GM06990 (cell line): ENCODE measurements at regions not wholly inside any gene's neighbourhood (a gene's known extent, or its start where the extent isn't known, plus 50 kb on each side); places are given as distances from the start of the nearest gene placed in this dataset.

Experiments used
- DNase-seq: peaks from one replicate; pipeline ENCODE4 v3.0.0-alpha.2; 2011; ENCODE audit not compliant: insufficient read length; ENCODE audit errors: extremely low read depth
- H3K27me3 ChIP-seq: replicated peaks from 2 replicates; pipeline ENCODE4 v1.6.0; 2011; ENCODE audit warnings: low read length; ENCODE audit not compliant: control insufficient read depth, insufficient read depth
- H3K36me3 ChIP-seq: 2 replicates; pipeline ENCODE4 v1.5.1; 2011; ENCODE audit warnings: low read length; ENCODE audit not compliant: control insufficient read depth, insufficient read depth
- H3K4me3 ChIP-seq: replicated peaks from 2 replicates; pipeline ENCODE4 v1.5.1; 2011; ENCODE audit warnings: low read depth, mild to moderate bottlenecking, control low read depth, low read length
- TF ChIP-seq, protein P1 (sequence below): IDR thresholded peaks from 2 replicates; pipeline ENCODE4 v1.5.1; 2011; ENCODE audit warnings: low read length, control low read depth, mild to moderate bottlenecking, inconsistent platforms; ENCODE audit not compliant: insufficient read depth, poor library complexity, severe bottlenecking

DNA sequence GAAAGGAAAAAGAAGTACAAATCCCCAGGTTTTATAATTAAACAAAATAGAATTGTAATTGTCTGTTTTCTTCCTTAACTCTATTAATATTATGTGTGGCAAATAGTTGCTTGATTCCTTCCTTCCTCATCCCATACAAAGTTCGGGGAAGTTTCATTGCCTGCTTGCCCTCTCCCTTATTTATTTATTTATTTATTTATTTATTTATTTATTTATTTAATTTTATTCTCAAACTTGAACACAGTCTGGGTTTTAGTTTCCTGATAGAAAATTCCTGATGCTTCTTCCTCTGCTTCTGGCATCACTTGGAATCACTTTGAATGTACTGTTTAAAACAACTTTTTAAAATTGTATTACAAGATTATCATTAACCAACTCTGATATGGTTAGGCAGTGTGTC, 145.8 kb upstream of the SOX5 start:
- Histone ChIP-seq H3K36me3 (no peaks in the 10 kb centered on the region), H3K4me3 (no peak overlapping the region), H3K27me3 (no peaks in the 10 kb centered on the region)
- TF ChIP-seq, protein P1, sequence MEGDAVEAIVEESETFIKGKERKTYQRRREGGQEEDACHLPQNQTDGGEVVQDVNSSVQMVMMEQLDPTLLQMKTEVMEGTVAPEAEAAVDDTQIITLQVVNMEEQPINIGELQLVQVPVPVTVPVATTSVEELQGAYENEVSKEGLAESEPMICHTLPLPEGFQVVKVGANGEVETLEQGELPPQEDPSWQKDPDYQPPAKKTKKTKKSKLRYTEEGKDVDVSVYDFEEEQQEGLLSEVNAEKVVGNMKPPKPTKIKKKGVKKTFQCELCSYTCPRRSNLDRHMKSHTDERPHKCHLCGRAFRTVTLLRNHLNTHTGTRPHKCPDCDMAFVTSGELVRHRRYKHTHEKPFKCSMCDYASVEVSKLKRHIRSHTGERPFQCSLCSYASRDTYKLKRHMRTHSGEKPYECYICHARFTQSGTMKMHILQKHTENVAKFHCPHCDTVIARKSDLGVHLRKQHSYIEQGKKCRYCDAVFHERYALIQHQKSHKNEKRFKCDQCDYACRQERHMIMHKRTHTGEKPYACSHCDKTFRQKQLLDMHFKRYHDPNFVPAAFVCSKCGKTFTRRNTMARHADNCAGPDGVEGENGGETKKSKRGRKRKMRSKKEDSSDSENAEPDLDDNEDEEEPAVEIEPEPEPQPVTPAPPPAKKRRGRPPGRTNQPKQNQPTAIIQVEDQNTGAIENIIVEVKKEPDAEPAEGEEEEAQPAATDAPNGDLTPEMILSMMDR = no peak
- no peak for DNase-seq

DNA sequence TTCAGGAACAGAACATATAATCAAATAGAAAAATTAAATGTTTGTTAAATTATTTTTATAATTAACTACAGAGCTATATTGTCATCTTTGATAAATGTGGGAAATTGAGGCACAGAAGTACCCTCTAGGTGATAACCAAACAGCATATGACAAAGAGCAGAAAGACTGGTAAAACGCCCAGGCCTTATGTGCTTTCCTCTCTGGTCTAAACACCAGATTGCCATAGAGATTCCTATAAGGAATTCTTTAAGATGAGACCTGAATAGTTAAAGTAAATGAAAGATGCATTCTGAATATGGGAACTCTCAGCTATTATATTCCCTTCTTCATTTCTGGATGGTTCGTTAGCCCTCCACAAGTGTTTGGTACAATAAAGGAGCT, 140.0 kb upstream of the SOX5 start:
- no peaks in the 10 kb centered on the region for H3K36me3 ChIP-seq
- H3K27me3 ChIP-seq = no peaks in the 10 kb centered on the region
- TF ChIP-seq, protein P1 = no peak

DNA sequence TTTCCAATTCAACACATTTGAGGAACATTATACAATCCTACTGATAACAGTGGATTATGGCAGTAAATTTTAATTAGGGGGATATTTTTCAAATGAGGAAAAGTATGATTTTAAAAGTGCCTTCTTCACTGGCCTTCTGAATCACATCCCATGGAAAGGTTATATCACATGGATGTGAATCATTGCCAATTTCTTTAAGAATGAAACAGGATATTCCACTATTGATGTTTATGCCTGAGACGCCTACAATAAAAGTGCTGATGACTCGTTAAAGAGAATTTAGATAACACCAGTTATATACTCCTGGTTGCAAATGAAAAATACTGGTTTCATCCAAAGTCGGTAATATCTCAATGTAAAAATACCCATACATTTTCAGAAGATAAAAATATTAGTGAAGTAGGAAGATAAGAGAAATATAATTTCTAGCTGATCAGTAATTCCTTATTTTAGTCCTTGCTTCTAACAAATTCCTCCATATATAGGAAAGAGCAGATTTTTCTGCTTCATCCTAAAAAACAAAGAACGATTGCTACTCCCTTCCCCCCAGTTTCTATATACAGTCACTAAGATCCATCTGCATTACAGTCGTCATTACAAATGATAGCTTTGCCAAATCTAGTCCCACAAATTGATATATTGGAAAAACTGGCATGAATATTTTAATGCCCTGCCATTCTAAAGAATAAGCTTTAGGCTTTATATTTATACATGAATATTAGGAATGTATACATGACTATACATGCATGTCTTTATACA, 139.5 kb upstream of the SOX5 start:
- Histone ChIP-seq H3K4me3 (no peak overlapping the region), H3K36me3 (no peaks in the 10 kb centered on the region), H3K27me3 (no peaks in the 10 kb centered on the region)
- no peak for DNase-seq
- TF ChIP-seq, protein P1 = no peak

More for the DNA sequence above, 140.0 kb upstream of the SOX5 start:
- H3K4me3 ChIP-seq = no peak overlapping the region
- DNase-seq = no peak

DNA sequence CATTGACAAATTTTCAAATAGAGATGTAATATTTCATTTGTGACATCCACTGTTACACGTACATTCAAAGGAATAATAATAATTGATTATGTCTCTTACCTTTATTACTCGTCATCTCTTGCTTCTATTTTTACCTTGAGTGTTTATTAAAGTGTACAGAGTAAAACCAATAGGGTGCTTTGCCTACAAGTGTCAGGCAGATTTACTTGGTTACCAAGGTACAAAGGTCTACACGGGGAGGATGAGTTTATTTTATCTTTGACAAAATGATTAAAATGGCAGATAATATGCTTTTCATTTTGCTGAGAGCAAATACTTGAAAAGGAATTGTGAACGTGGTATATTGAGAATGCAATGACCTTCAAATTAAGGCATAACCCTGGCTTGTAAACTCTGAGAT, 137.8 kb upstream of the SOX5 start:
- TF ChIP-seq, protein P1 = no peak

DNA sequence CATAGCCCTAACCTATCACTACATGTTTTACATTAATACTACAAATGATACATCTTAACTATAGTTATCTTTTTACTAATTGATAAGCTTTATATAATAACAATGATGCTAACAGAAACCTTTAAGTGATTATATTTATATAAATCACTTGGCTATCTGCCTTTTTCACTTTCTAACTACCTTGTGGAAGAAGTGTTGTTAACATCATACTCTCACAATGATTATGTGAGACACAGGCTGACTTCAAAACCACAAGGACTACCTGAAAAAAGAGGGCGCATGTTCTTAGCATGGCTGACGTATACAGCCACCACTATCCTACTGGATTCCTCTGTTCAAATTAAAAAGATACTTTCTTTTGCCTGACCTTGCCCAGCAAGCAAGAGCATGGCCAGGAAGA, 135.3 kb upstream of the SOX5 start:
- Histone ChIP-seq H3K4me3 (no peak overlapping the region), H3K36me3 (no peaks in the 10 kb centered on the region), H3K27me3 (no peaks in the 10 kb centered on the region)
- TF ChIP-seq, protein P1 = no peak
- DNase-seq = no peak

More for the DNA sequence above, 137.8 kb upstream of the SOX5 start:
- Histone ChIP-seq H3K36me3 (no peaks in the 10 kb centered on the region), H3K4me3 (no peak overlapping the region), H3K27me3 (no peaks in the 10 kb centered on the region)
- no peak for DNase-seq
